Psoas muscle (tissue), 7 donors: ENCODE measurements at regions not wholly inside any gene's neighbourhood (a gene's known extent, or its start where the extent isn't known, plus 50 kb on each side); places are given as distances from the start of the nearest gene placed in this dataset.

Source experiments
- ATAC-seq, 4 donors: fragments of 200-7000 bp; cut with Tn5 transposase; one replicate each; pipeline ENCODE4 v1.9.1; 2020; ENCODE audit warnings: moderate library complexity in 3 of 4, mild to moderate bottlenecking in 2 of 4
- DNase-seq, 2 donors: peaks; one replicate each; pipeline ENCODE4 v3.0.0-alpha.2; 2020
- H3K27ac ChIP-seq: fragments of 200-600 bp; one replicate; pipeline ENCODE4 v1.8.0; 2022
- H3K27me3 ChIP-seq, 3 donors: fragments of 200-600 bp in 1 of 3; one replicate each; pipeline versions ENCODE4 v1.6.1 to v1.8.0; 2013 to 2022; ENCODE audit warnings: low read length in 2 of 3, mild to moderate bottlenecking in 2 of 3, moderate library complexity in 1 of 3; ENCODE audit not compliant: insufficient read depth in 3 of 3
- H3K36me3 ChIP-seq, 2 donors: fragments of 200-600 bp in 1 of 2; one replicate each; pipeline versions ENCODE4 v1.6.1 to v1.8.0; 2013 to 2022; ENCODE audit warnings: low read depth in 1 of 2, mild to moderate bottlenecking in 1 of 2, moderate library complexity in 1 of 2; ENCODE audit not compliant: insufficient read depth in 1 of 2
- H3K4me1 ChIP-seq: fragments of 200-600 bp; one replicate; pipeline ENCODE4 v1.8.0; 2022
- H3K4me3 ChIP-seq: fragments of 200-600 bp; one replicate; pipeline ENCODE4 v1.8.0; 2022; ENCODE audit warnings: mild to moderate bottlenecking
- H3K9me3 ChIP-seq: fragments of 200-600 bp; one replicate; pipeline ENCODE4 v1.8.0; 2022
- CTCF ChIP-seq: fragments of 200-600 bp; IDR thresholded peaks from one replicate; pipeline ENCODE4 v1.8.0; 2022; ENCODE audit warnings: antibody characterized with exemption
- WGBS, 3 donors: extraction: QIAGEN DNeasy Blood & Tissue Kit; methylation state at CpG; one replicate each; pipeline versions ENCODE4 v1.1.6 to v1.1.7; 2013; 5-methylcytosine and 5-hydroxymethylcytosine counted together
- intact Hi-C, 2 donors: fragments of 100-400 bp; cut with DNase I; formaldehyde crosslinking; loops; one replicate each; pipeline versions ENCODE4 v1.11.0 to v1.14.2; 2022
- donor health status: healthy with polysubstance abuse.
- donor health status: DM: no; HTN: no; CAD: no; lungs with moderate emphysema.
- donor health status: Bipolar disorder and iron deficiency.
- donor health status: healthy.
- donor health status: DM: yes; HTN: yes; CAD: no.
- donor health status: DM: no; HTN: no; CAD: no.
- donor health status: DM: yes; HTN: yes; CAD: no.

- no peak for DNase-seq
- TF ChIP-seq CTCF, result no peak
Observed at GRCh38 chr6:106886922-106887797, 87.4 kb downstream of the CD24 start.

GRCh38 chr6:106886081-106886843 lies 88.3 kb downstream of the CD24 start:
- no peaks in the 10 kb centered on the region for H3K36me3 ChIP-seq
- no peak overlapping the region for H3K4me3 ChIP-seq
- 58 to 63% (median 60%) methylated on average over 9 of the region's 9 CpGs for WGBS, 3 donors
- H3K9me3 ChIP-seq, result no peaks in the 10 kb centered on the region
- no peak overlapping the region for H3K27ac ChIP-seq
- intact Hi-C loops, result no loop called here
- no peak for TF ChIP-seq CTCF
- DNase-seq, result no peak
- H3K27me3 ChIP-seq, result peaks cover 0 to 2% (median 0%) of the 10 kb centered on the region in 3 donors
- ATAC-seq, result no peak
- H3K4me1 ChIP-seq, result no peaks in the 10 kb centered on the region

More at GRCh38 chr6:106886922-106887797, 87.4 kb downstream of the CD24 start:
- no peak overlapping the region for H3K27ac ChIP-seq
- intact Hi-C loops, result no loop called here
- WGBS, 3 donors, result 45 to 48% (median 46%) methylated on average over 8 of the region's 8 CpGs
- no peaks in the 10 kb centered on the region for H3K9me3 ChIP-seq
- no peaks in the 10 kb centered on the region for H3K4me1 ChIP-seq
- no peak overlapping the region for H3K4me3 ChIP-seq
- peaks cover 0 to 2% (median 0%) of the 10 kb centered on the region in 3 donors for H3K27me3 ChIP-seq
- no peak for ATAC-seq
- no peaks in the 10 kb centered on the region for H3K36me3 ChIP-seq

- Histone ChIP-seq H3K4me1 (no peaks in the 10 kb centered on the region), H3K4me3 (no peak overlapping the region), H3K9me3 (no peaks in the 10 kb centered on the region), H3K27ac (no peak overlapping the region), H3K27me3 (peaks cover 0 to 2% (median 0%) of the 10 kb centered on the region in 3 donors), H3K36me3 (no peaks in the 10 kb centered on the region)
- ATAC-seq (no peak), DNase-seq (no peak)
- WGBS, 3 donors, result 44 to 54% (median 46%) methylated on average over 4 of the region's 4 CpGs
- intact Hi-C loops, result no loop called here
- TF ChIP-seq CTCF, result no peak
Observed at GRCh38 chr6:106885679-106886078, 88.8 kb downstream of the CD24 start.

- TF ChIP-seq CTCF, result no peak
- 85 to 87% (median 85%) methylated on average over 6 of the region's 6 CpGs for WGBS, 3 donors
- DNase-seq, result no peak
- ATAC-seq, result no peak
- H3K4me3 ChIP-seq, result no peak overlapping the region
- no peaks in the 10 kb centered on the region for H3K36me3 ChIP-seq
- peaks cover 0 to 2% (median 0%) of the 10 kb centered on the region in 3 donors for H3K27me3 ChIP-seq
- no peak overlapping the region for H3K27ac ChIP-seq
- H3K9me3 ChIP-seq, result no peaks in the 10 kb centered on the region
- intact Hi-C loops, result no loop called here
- H3K4me1 ChIP-seq, result no peaks in the 10 kb centered on the region
Observed at GRCh38 chr6:106884576-106884975, 90.0 kb downstream of the CD24 start.
